ENCODE measurements at regions not wholly inside any gene's neighbourhood (a gene's known extent, or its start where the extent isn't known, plus 50 kb on each side); places are given as distances from the start of the nearest gene placed in this dataset.
"Not testable (repeated sequence)": the region's sequence is repeated elsewhere in the genome, so short reads cannot be mapped to it uniquely, and the experiment has no call there.

GRCh38 chr1:166695834-166696233, 143.4 kb upstream of the POGK start:
- not testable (repeated sequence) for DNase-seq (ENCODE audit: low read depth)

GRCh38 chr1:166698771-166699170, 140.5 kb upstream of the POGK start:
- no peak for DNase-seq (ENCODE audit: low read depth)

- no peak for DNase-seq (ENCODE audit: low read depth)
Measured at GRCh38 chr1:166699613-166700012, 139.7 kb upstream of the POGK start.

- no peak for DNase-seq (ENCODE audit: low read depth)
Measured at GRCh38 chr1:166700696-166701095, 138.6 kb upstream of the POGK start.

- DNase-seq (ENCODE audit: low read depth) = no peak
Measured at GRCh38 chr1:166701603-166702100, 137.6 kb upstream of the POGK start.

GRCh38 chr1:166703141-166703540, 136.1 kb upstream of the POGK start:
- DNase-seq (ENCODE audit: low read depth) = no peak

GRCh38 chr1:166703726-166704462, 135.4 kb upstream of the POGK start:
- DNase-seq (ENCODE audit: low read depth) = no peak

- no peak for DNase-seq (ENCODE audit: low read depth)
Measured at GRCh38 chr1:166705376-166706289, 133.6 kb upstream of the POGK start.

GRCh38 chr1:166716620-166717019, 122.7 kb upstream of the POGK start:
- DNase-seq (ENCODE audit: low read depth) = no peak

GRCh38 chr1:166721145-166721544, 118.1 kb upstream of the POGK start:
- DNase-seq (ENCODE audit: low read depth) = peak; percentile 10

- peak; percentile 28 for DNase-seq (ENCODE audit: low read depth)
Measured at GRCh38 chr1:166730299-166730888, 108.9 kb upstream of the POGK start.

GRCh38 chr1:166738140-166738539, 101.1 kb upstream of the POGK start:
- DNase-seq (ENCODE audit: low read depth) = no peak

- DNase-seq (ENCODE audit: low read depth) = no peak
Measured at GRCh38 chr1:166738873-166739272, 100.4 kb upstream of the POGK start.

- no peak for DNase-seq (ENCODE audit: low read depth)
Measured at GRCh38 chr1:166740668-166741276, 98.5 kb upstream of the POGK start.

- no peak for DNase-seq (ENCODE audit: low read depth)
Measured at GRCh38 chr1:166763318-166763717, 76.0 kb upstream of the POGK start.

GRCh38 chr1:166766942-166767341, 72.3 kb upstream of the POGK start:
- no peak for DNase-seq (ENCODE audit: low read depth)

GRCh38 chr1:166784646-166785045, 54.6 kb upstream of the POGK start:
- DNase-seq (ENCODE audit: low read depth) = not testable (repeated sequence)

GRCh38 chr1:166785987-166786386, 53.3 kb upstream of the POGK start:
- no peak for DNase-seq (ENCODE audit: low read depth)

- no peak for DNase-seq (ENCODE audit: low read depth)
Measured at GRCh38 chr1:166789286-166789685, 50.0 kb upstream of the POGK start.

Data from RPMI7951 (cell line).